ENCODE measurements at regions not wholly inside any gene's neighbourhood (a gene's known extent, or its start where the extent isn't known, plus 50 kb on each side); places are given as distances from the start of the nearest gene placed in this dataset.

DNA sequence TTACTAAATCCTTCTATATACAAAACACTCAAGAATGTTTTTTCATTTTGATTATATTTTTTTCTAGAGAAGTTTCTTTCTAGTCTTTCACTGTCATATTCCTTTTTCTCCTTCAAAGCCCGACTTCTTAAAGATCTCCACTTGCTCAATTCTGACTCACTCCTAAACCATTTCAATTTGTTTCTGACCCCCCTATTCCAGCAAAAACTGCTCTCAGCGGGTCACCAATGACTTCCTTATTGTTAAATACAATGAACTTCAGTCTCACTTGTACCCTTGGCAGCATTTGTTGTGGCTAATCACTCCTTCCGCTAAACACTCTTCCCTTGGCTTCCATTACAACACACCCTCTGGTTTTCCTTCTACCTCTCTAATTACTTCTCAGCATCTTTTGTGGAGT lies 111.1 kb upstream of the RBBP8 start:
- no peak overlapping the region for H3K9ac ChIP-seq (ENCODE audit: low read length)
- no peaks in the 10 kb centered on the region for H3K79me2 ChIP-seq (replicated peaks; ENCODE audit: insufficient read depth, low read length)
- no peaks in the 10 kb centered on the region for H4K20me1 ChIP-seq (ENCODE audit: insufficient read depth)
- TF ChIP-seq, protein P1, sequence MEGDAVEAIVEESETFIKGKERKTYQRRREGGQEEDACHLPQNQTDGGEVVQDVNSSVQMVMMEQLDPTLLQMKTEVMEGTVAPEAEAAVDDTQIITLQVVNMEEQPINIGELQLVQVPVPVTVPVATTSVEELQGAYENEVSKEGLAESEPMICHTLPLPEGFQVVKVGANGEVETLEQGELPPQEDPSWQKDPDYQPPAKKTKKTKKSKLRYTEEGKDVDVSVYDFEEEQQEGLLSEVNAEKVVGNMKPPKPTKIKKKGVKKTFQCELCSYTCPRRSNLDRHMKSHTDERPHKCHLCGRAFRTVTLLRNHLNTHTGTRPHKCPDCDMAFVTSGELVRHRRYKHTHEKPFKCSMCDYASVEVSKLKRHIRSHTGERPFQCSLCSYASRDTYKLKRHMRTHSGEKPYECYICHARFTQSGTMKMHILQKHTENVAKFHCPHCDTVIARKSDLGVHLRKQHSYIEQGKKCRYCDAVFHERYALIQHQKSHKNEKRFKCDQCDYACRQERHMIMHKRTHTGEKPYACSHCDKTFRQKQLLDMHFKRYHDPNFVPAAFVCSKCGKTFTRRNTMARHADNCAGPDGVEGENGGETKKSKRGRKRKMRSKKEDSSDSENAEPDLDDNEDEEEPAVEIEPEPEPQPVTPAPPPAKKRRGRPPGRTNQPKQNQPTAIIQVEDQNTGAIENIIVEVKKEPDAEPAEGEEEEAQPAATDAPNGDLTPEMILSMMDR (IDR thresholded peaks at IDR 0.05; ENCODE audit: poor library complexity, severe bottlenecking): no peak
- TF ChIP-seq RAD21 (conservative IDR thresholded peaks at IDR 0.05): no peak
- TF ChIP-seq TAF1 (IDR thresholded peaks at IDR 0.05; ENCODE audit: low read depth): no peak
- TF ChIP-seq EZH2 (IDR thresholded peaks at IDR 0.05; ENCODE audit: borderline replicate concordance, insufficient read depth, low read length, poor library complexity, severe bottlenecking): no peak
- TF ChIP-seq, protein P2, sequence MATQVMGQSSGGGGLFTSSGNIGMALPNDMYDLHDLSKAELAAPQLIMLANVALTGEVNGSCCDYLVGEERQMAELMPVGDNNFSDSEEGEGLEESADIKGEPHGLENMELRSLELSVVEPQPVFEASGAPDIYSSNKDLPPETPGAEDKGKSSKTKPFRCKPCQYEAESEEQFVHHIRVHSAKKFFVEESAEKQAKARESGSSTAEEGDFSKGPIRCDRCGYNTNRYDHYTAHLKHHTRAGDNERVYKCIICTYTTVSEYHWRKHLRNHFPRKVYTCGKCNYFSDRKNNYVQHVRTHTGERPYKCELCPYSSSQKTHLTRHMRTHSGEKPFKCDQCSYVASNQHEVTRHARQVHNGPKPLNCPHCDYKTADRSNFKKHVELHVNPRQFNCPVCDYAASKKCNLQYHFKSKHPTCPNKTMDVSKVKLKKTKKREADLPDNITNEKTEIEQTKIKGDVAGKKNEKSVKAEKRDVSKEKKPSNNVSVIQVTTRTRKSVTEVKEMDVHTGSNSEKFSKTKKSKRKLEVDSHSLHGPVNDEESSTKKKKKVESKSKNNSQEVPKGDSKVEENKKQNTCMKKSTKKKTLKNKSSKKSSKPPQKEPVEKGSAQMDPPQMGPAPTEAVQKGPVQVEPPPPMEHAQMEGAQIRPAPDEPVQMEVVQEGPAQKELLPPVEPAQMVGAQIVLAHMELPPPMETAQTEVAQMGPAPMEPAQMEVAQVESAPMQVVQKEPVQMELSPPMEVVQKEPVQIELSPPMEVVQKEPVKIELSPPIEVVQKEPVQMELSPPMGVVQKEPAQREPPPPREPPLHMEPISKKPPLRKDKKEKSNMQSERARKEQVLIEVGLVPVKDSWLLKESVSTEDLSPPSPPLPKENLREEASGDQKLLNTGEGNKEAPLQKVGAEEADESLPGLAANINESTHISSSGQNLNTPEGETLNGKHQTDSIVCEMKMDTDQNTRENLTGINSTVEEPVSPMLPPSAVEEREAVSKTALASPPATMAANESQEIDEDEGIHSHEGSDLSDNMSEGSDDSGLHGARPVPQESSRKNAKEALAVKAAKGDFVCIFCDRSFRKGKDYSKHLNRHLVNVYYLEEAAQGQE (IDR thresholded peaks at IDR 0.05; ENCODE audit: borderline replicate concordance): no peak
- TF ChIP-seq SMC3 (conservative IDR thresholded peaks at IDR 0.05; ENCODE audit: poor library complexity): no peak
- TF ChIP-seq EP300 (conservative IDR thresholded peaks at IDR 0.05; ENCODE audit: poor library complexity, severe bottlenecking): no peak
- no peak for TF ChIP-seq POLR2AphosphoS5 (IDR thresholded peaks at IDR 0.05)
- no peak for TF ChIP-seq MXI1 (conservative IDR thresholded peaks at IDR 0.05; ENCODE audit: poor library complexity, severe bottlenecking)
- H2AFZ ChIP-seq (ENCODE audit: low read depth, low read length): no peak overlapping the region
- H3K36me3 ChIP-seq (ENCODE audit: insufficient read depth, low read length): no peaks in the 10 kb centered on the region
- H3K9me2 ChIP-seq (ENCODE audit: insufficient read depth, low read length): no peaks in the 10 kb centered on the region
- no peak overlapping the region for H3K4me2 ChIP-seq (ENCODE audit: low read length)
- H3K27ac ChIP-seq (ENCODE audit: low read length): no peak overlapping the region
- H3K4me3 ChIP-seq (ENCODE audit: low read length): no peak overlapping the region
- H3F3A ChIP-seq (ENCODE audit: insufficient read depth, low read length, poor library complexity, severe bottlenecking): no peaks in the 10 kb centered on the region
- H3K9me3 ChIP-seq (ENCODE audit: low read length): no peaks in the 10 kb centered on the region
- H3K27me3 ChIP-seq (ENCODE audit: insufficient read depth, low read depth, low read length): peaks cover 4% of the 10 kb centered on the region

DNA sequence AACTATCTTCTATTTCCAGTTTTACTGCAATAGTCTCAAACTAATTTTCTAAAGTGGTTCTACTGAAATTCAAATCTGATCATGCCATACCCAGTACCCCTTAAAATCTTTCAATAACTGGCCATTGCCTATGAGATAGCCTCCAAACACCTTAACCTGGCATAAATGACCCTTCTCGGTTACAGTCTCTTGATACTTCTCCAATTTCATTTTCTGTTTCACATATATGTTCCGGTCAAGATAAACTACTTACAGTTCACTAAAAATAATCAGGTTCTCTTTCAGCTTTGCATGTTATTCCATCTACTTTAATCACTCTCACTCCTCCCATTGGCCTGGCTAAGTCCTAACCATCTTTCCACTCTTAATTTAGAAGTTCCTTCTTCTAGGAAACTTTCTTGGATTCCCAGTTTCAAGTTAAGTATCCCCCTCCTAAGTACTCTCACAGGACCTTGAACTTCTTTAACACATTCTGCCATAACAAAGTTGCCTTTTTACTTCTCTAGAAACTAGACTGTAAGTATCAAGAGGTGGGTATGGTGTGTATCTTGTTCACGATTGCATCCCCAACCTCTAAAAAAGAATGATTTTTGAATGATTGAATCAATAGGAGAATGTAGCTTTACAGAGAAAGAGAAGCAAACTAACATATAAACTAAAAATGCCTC lies 110.2 kb upstream of the RBBP8 start:
- H3K9me2 ChIP-seq (ENCODE audit: insufficient read depth, low read length): no peaks in the 10 kb centered on the region
- H3K36me3 ChIP-seq (ENCODE audit: insufficient read depth, low read length): no peaks in the 10 kb centered on the region
- H3F3A ChIP-seq (ENCODE audit: insufficient read depth, low read length, poor library complexity, severe bottlenecking): no peaks in the 10 kb centered on the region
- TF ChIP-seq EZH2 (IDR thresholded peaks at IDR 0.05; ENCODE audit: borderline replicate concordance, insufficient read depth, low read length, poor library complexity, severe bottlenecking) (no peak), POLR2AphosphoS5 (IDR thresholded peaks at IDR 0.05) (no peak), EP300 (conservative IDR thresholded peaks at IDR 0.05; ENCODE audit: poor library complexity, severe bottlenecking) (no peak), TAF1 (IDR thresholded peaks at IDR 0.05; ENCODE audit: low read depth) (no peak), MXI1 (conservative IDR thresholded peaks at IDR 0.05; ENCODE audit: poor library complexity, severe bottlenecking) (no peak), RAD21 (conservative IDR thresholded peaks at IDR 0.05) (no peak), SMC3 (conservative IDR thresholded peaks at IDR 0.05; ENCODE audit: poor library complexity) (no peak)
- TF ChIP-seq, protein P2 (IDR thresholded peaks at IDR 0.05; ENCODE audit: borderline replicate concordance): no peak
- TF ChIP-seq, protein P1 (IDR thresholded peaks at IDR 0.05; ENCODE audit: poor library complexity, severe bottlenecking): no peak
- no peaks in the 10 kb centered on the region for H3K9me3 ChIP-seq (ENCODE audit: low read length)
- no peak overlapping the region for H3K4me2 ChIP-seq (ENCODE audit: low read length)
- H3K27me3 ChIP-seq (ENCODE audit: insufficient read depth, low read depth, low read length): peaks cover 4% of the 10 kb centered on the region
- H3K4me3 ChIP-seq (ENCODE audit: low read length): no peak overlapping the region
- H2AFZ ChIP-seq (ENCODE audit: low read depth, low read length): no peak overlapping the region
- H4K20me1 ChIP-seq (ENCODE audit: insufficient read depth): no peaks in the 10 kb centered on the region
- H3K79me2 ChIP-seq (replicated peaks; ENCODE audit: insufficient read depth, low read length): no peaks in the 10 kb centered on the region
- H3K27ac ChIP-seq (ENCODE audit: low read length): no peak overlapping the region
- no peak overlapping the region for H3K9ac ChIP-seq (ENCODE audit: low read length)

Measured in neural cell (in vitro differentiated cells).